Right atrium auricular region (tissue), 2 donors: ENCODE measurements at regions not wholly inside any gene's neighbourhood (a gene's known extent, or its start where the extent isn't known, plus 50 kb on each side); places are given as distances from the start of the nearest gene placed in this dataset.

Experiments used
- DNase-seq: peaks from one replicate; pipeline ENCODE4 v3.0.0-alpha.2; 2019; ENCODE audit warnings: low spot score
- H3K27ac ChIP-seq, 2 donors: fragments of 200-600 bp; sonication (generic); 1 replicate in 1 of 2; 2 replicates in 1 of 2; pipeline ENCODE4 v1.5.1; 2016 to 2019
- H3K27me3 ChIP-seq, 2 donors: fragments of 200-600 bp; sonication (generic); one replicate each; pipeline versions ENCODE4 v1.5.1 to v1.6.0; 2017 to 2019
- H3K36me3 ChIP-seq: fragments of 200-600 bp; sonication (generic); one replicate; pipeline ENCODE4 v1.5.1; 2016
- H3K4me1 ChIP-seq, 2 donors: fragments of 200-600 bp; sonication (generic); one replicate each; pipeline versions ENCODE4 v1.5.1 to v1.6.0; 2017 to 2019
- H3K4me3 ChIP-seq, 2 donors: fragments of 200-600 bp; sonication (generic); 1 replicate in 1 of 2; 2 replicates in 1 of 2; pipeline ENCODE4 v1.5.1; 2017 to 2019; ENCODE audit warnings: mild to moderate bottlenecking in 1 of 2, moderate library complexity in 1 of 2
- H3K9me3 ChIP-seq, 2 donors: fragments of 200-600 bp; sonication (generic); one replicate each; pipeline ENCODE4 v1.5.1; 2019
- CTCF ChIP-seq, 2 donors: fragments of 200-600 bp; sonication (generic); IDR thresholded peaks; one replicate each; pipeline ENCODE4 v1.5.1; 2019; ENCODE audit warnings: antibody characterized with exemption in 2 of 2

GRCh38 chr4:96654045-96654444 is 814.2 kb downstream of the PDHA2 start:
- Histone ChIP-seq H3K36me3 (no peaks in the 10 kb centered on the region), H3K27ac (no peak overlapping the region), H3K4me3 (no peak overlapping the region), H3K27me3 (no peaks in the 10 kb centered on the region), H3K9me3 (no peaks in the 10 kb centered on the region), H3K4me1 (no peaks in the 10 kb centered on the region)
- no peak for DNase-seq
- no peak for TF ChIP-seq CTCF (IDR thresholded peaks at IDR 0.05)

- TF ChIP-seq CTCF (IDR thresholded peaks at IDR 0.05), result no peak
- Histone ChIP-seq H3K4me1 (no peaks in the 10 kb centered on the region), H3K27ac (no peak overlapping the region), H3K4me3 (no peak overlapping the region), H3K27me3 (no peaks in the 10 kb centered on the region), H3K36me3 (no peaks in the 10 kb centered on the region), H3K9me3 (no peaks in the 10 kb centered on the region)
- DNase-seq, result no peak
Observed at GRCh38 chr4:96670381-96670780, 830.5 kb downstream of the PDHA2 start.

- Histone ChIP-seq H3K4me3 (no peak overlapping the region), H3K27me3 (no peaks in the 10 kb centered on the region), H3K36me3 (no peaks in the 10 kb centered on the region), H3K4me1 (no peaks in the 10 kb centered on the region), H3K27ac (no peak overlapping the region), H3K9me3 (no peaks in the 10 kb centered on the region)
- no peak for DNase-seq
- TF ChIP-seq CTCF (IDR thresholded peaks at IDR 0.05), result no peak
Observed at GRCh38 chr4:96675416-96675815, 835.5 kb downstream of the PDHA2 start.

GRCh38 chr4:96675896-96676295 is 836.0 kb downstream of the PDHA2 start:
- H3K9me3 ChIP-seq, result no peaks in the 10 kb centered on the region
- no peak for DNase-seq
- no peak overlapping the region for H3K27ac ChIP-seq
- no peaks in the 10 kb centered on the region for H3K36me3 ChIP-seq
- no peaks in the 10 kb centered on the region for H3K4me1 ChIP-seq
- no peak for TF ChIP-seq CTCF (IDR thresholded peaks at IDR 0.05)
- H3K27me3 ChIP-seq, result no peaks in the 10 kb centered on the region
- H3K4me3 ChIP-seq, result no peak overlapping the region

- Histone ChIP-seq H3K4me3 (no peak overlapping the region), H3K27me3 (no peaks in the 10 kb centered on the region), H3K36me3 (no peaks in the 10 kb centered on the region), H3K9me3 (no peaks in the 10 kb centered on the region), H3K27ac (no peak overlapping the region), H3K4me1 (no peaks in the 10 kb centered on the region)
- no peak for DNase-seq
- no peak for TF ChIP-seq CTCF (IDR thresholded peaks at IDR 0.05)
Observed at GRCh38 chr4:96676754-96677435, 837.0 kb downstream of the PDHA2 start.

GRCh38 chr4:96677499-96677898 is 837.6 kb downstream of the PDHA2 start:
- Histone ChIP-seq H3K36me3 (no peaks in the 10 kb centered on the region), H3K27ac (no peak overlapping the region), H3K27me3 (no peaks in the 10 kb centered on the region), H3K9me3 (no peaks in the 10 kb centered on the region), H3K4me1 (no peaks in the 10 kb centered on the region), H3K4me3 (no peak overlapping the region)
- DNase-seq, result no peak
- no peak for TF ChIP-seq CTCF (IDR thresholded peaks at IDR 0.05)
